ENCODE measurements at regions not wholly inside any gene's neighbourhood (a gene's known extent, or its start where the extent isn't known, plus 50 kb on each side); places are given as distances from the start of the nearest gene placed in this dataset.

GRCh38 chr13:58056426-58056825 lies 424.9 kb downstream of the PCDH17 start:
- Histone ChIP-seq H3K4me3 (ENCODE audit: low read depth in 2 of 2, low read length in 1 of 2) (no peak overlapping the region), H3K36me3 (replicated peaks in 1 of 2; ENCODE audit: control insufficient read depth in 1 of 2, insufficient read depth in 2 of 2, low read length in 1 of 2) (no peaks in the 10 kb centered on the region), H3K27ac (ENCODE audit: low read depth in 2 of 2, low read length in 1 of 2) (no peak overlapping the region), H2AFZ (ENCODE audit: low read depth) (no peak overlapping the region), H3K4me2 (no peak overlapping the region), H3K9me3 (no peaks in the 10 kb centered on the region), H3K79me2 (ENCODE audit: insufficient read depth) (no peaks in the 10 kb centered on the region), H4K20me1 (ENCODE audit: insufficient read depth) (no peaks in the 10 kb centered on the region), H3K9me2 (no peaks in the 10 kb centered on the region), H3K9ac (no peak overlapping the region), H3F3A (replicated peaks; ENCODE audit: insufficient read depth) (no peaks in the 10 kb centered on the region), H3K27me3 (ENCODE audit: insufficient read depth) (no peaks in the 10 kb centered on the region), H3K4me1 (ENCODE audit: control insufficient read depth in 1 of 2, insufficient read depth in 2 of 2, low read depth in 1 of 2, low read length in 1 of 2) (no peaks in the 10 kb centered on the region)
- TF ChIP-seq JUND (IDR thresholded peaks at IDR 0.05), result no peak
- TF ChIP-seq FOSL2 (IDR thresholded peaks at IDR 0.05; ENCODE audit: borderline replicate concordance, low read depth), result no peak
- TF ChIP-seq MEF2A (IDR thresholded peaks at IDR 0.05; ENCODE audit: borderline replicate concordance, low read depth), result no peak
- TF ChIP-seq USF1 (IDR thresholded peaks at IDR 0.05; ENCODE audit: borderline replicate concordance, low read depth), result no peak
- no peak for TF ChIP-seq ELF1 (IDR thresholded peaks at IDR 0.05)
- TF ChIP-seq NFIC (IDR thresholded peaks at IDR 0.05; ENCODE audit: borderline replicate concordance), result no peak
- 69% methylated on average over 4 of the region's 4 CpGs for WGBS (ENCODE audit: low lambda C conversion rate)
- ChIA-PET POLR2A (no interaction called here), CTCF (no interaction called here)
- DNase-seq, result no peak

GRCh38 chr13:58059624-58060023 lies 428.1 kb downstream of the PCDH17 start:
- POLR2A ChIA-PET, result no interaction called here

GRCh38 chr13:58080806-58081205 lies 449.3 kb downstream of the PCDH17 start:
- Histone ChIP-seq H3K27ac (ENCODE audit: low read depth in 2 of 2, low read length in 1 of 2) (no peak overlapping the region), H3F3A (replicated peaks; ENCODE audit: insufficient read depth) (no peaks in the 10 kb centered on the region), H3K9me3 (no peaks in the 10 kb centered on the region), H3K79me2 (ENCODE audit: insufficient read depth) (no peaks in the 10 kb centered on the region), H3K4me3 (ENCODE audit: low read depth in 2 of 2, low read length in 1 of 2) (no peak overlapping the region), H3K27me3 (ENCODE audit: insufficient read depth) (no peaks in the 10 kb centered on the region), H3K36me3 (replicated peaks in 1 of 2; ENCODE audit: control insufficient read depth in 1 of 2, insufficient read depth in 2 of 2, low read length in 1 of 2) (no peaks in the 10 kb centered on the region), H3K9me2 (no peaks in the 10 kb centered on the region), H3K4me1 (ENCODE audit: control insufficient read depth in 1 of 2, insufficient read depth in 2 of 2, low read depth in 1 of 2, low read length in 1 of 2) (no peaks in the 10 kb centered on the region), H4K20me1 (ENCODE audit: insufficient read depth) (no peaks in the 10 kb centered on the region), H3K9ac (no peak overlapping the region), H3K4me2 (no peak overlapping the region), H2AFZ (ENCODE audit: low read depth) (no peak overlapping the region)
- no peak for DNase-seq
- TF ChIP-seq POLR2AphosphoS5 (IDR thresholded peaks at IDR 0.05; ENCODE audit: low read depth, low read length) (no peak), EZH2phosphoT487 (IDR thresholded peaks at IDR 0.05; ENCODE audit: borderline replicate concordance, low read depth) (no peak), NRF1 (IDR thresholded peaks at IDR 0.05; ENCODE audit: low read depth, low read length) (no peak), RXRA (IDR thresholded peaks at IDR 0.05; ENCODE audit: borderline replicate concordance, low read depth) (no peak), SIN3A (IDR thresholded peaks at IDR 0.05; ENCODE audit: borderline replicate concordance, low read depth, low read length) (no peak), RFX5 (IDR thresholded peaks at IDR 0.05; ENCODE audit: low read length) (no peak)
- WGBS (ENCODE audit: low lambda C conversion rate), result 52% methylated on average over 2 of the region's 2 CpGs
- POLR2A ChIA-PET, result no interaction called here
- CTCF ChIA-PET, result no interaction called here

More at GRCh38 chr13:58059624-58060023, 428.1 kb downstream of the PCDH17 start:
- Histone ChIP-seq H3K4me1 (ENCODE audit: control insufficient read depth in 1 of 2, insufficient read depth in 2 of 2, low read depth in 1 of 2, low read length in 1 of 2) (no peaks in the 10 kb centered on the region), H3K9ac (no peak overlapping the region), H3K27me3 (ENCODE audit: insufficient read depth) (no peaks in the 10 kb centered on the region), H2AFZ (ENCODE audit: low read depth) (no peak overlapping the region), H3K9me2 (no peaks in the 10 kb centered on the region), H3F3A (replicated peaks; ENCODE audit: insufficient read depth) (no peaks in the 10 kb centered on the region), H3K36me3 (replicated peaks in 1 of 2; ENCODE audit: control insufficient read depth in 1 of 2, insufficient read depth in 2 of 2, low read length in 1 of 2) (no peaks in the 10 kb centered on the region), H3K9me3 (no peaks in the 10 kb centered on the region), H3K4me2 (no peak overlapping the region), H4K20me1 (ENCODE audit: insufficient read depth) (no peaks in the 10 kb centered on the region), H3K27ac (ENCODE audit: low read depth in 2 of 2, low read length in 1 of 2) (no peak overlapping the region), H3K4me3 (ENCODE audit: low read depth in 2 of 2, low read length in 1 of 2) (no peak overlapping the region), H3K79me2 (ENCODE audit: insufficient read depth) (no peaks in the 10 kb centered on the region)
- CTCF ChIA-PET, result interaction anchor here (0.6 kb wide), 1 partner anchor 32 kb away, joined by 3 read pairs; no protein-coding TSS in a partner anchor
- TF ChIP-seq MXI1 (IDR thresholded peaks at IDR 0.05; ENCODE audit: low read depth, low read length), result no peak
- no peak for DNase-seq
- 16% methylated on average over 1 of the region's 1 CpG for WGBS (ENCODE audit: low lambda C conversion rate)
